H7 (cell line): ENCODE measurements at regions not wholly inside any gene's neighbourhood (a gene's known extent, or its start where the extent isn't known, plus 50 kb on each side); places are given as distances from the start of the nearest gene placed in this dataset.
"Not testable (repeated sequence)": the region's sequence is repeated elsewhere in the genome, so short reads cannot be mapped to it uniquely, and the experiment has no call there.

Experiments
- DNase-seq: peaks from one replicate; pipeline ENCODE4 v3.0.0; 2012
- H3K27me3 ChIP-seq: 2 replicates; pipeline ENCODE4 v1.6.0; 2011; ENCODE audit warnings: mild to moderate bottlenecking, low read length; ENCODE audit not compliant: control insufficient read depth, insufficient read depth
- H3K36me3 ChIP-seq: replicated peaks from 2 replicates; pipeline ENCODE4 v1.5.1; 2011; ENCODE audit warnings: low read length; ENCODE audit not compliant: control insufficient read depth, insufficient read depth
- H3K4me3 ChIP-seq: 2 replicates; pipeline ENCODE4 v1.5.1; 2011; ENCODE audit warnings: low read depth, mild to moderate bottlenecking, control low read depth, low read length, moderate library complexity; ENCODE audit not compliant: insufficient read depth

- no peak for DNase-seq
- Histone ChIP-seq H3K4me3 (no peak overlapping the region), H3K27me3 (no peaks in the 10 kb centered on the region; the same call in 1 of the 2 replicates), H3K36me3 (no peaks in the 10 kb centered on the region)
Observed at GRCh38 chr20:24418731-24419130, 50.7 kb upstream of the SYNDIG1 start.

DNA sequence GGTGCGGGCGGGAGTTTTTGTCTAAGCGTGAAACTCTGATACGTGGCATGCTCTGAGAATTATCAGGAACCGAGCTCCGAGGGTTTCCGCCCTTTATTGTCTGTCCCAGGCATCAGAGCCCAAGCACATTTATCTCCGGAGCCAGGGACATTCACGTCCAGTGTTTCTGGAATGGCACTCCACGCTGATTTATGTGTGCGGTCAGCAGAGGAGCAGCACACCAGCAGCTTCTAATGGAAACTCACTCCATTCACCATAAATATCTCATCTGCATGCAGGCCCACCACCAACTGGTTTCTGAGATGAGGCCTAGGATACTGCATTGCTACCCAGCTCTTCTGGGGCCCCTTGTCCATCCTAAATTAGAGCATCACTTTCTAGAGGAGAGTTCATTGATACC, 51.9 kb upstream of the SYNDIG1 start:
- DNase-seq: no peak
- Histone ChIP-seq H3K27me3 (no peaks in the 10 kb centered on the region; the same call in 1 of the 2 replicates), H3K36me3 (no peaks in the 10 kb centered on the region), H3K4me3 (no peak overlapping the region)

GRCh38 chr20:24415444-24415843, 54.0 kb upstream of the SYNDIG1 start:
- not testable (repeated sequence) for H3K4me3 ChIP-seq, H3K36me3 ChIP-seq, DNase-seq, H3K27me3 ChIP-seq

- H3K36me3 ChIP-seq: no peaks in the 10 kb centered on the region
- no peak overlapping the region for H3K4me3 ChIP-seq
- H3K27me3 ChIP-seq: no peaks in the 10 kb centered on the region
- no peak for DNase-seq
Observed at GRCh38 chr20:24411834-24412216, 57.6 kb upstream of the SYNDIG1 start.

DNA sequence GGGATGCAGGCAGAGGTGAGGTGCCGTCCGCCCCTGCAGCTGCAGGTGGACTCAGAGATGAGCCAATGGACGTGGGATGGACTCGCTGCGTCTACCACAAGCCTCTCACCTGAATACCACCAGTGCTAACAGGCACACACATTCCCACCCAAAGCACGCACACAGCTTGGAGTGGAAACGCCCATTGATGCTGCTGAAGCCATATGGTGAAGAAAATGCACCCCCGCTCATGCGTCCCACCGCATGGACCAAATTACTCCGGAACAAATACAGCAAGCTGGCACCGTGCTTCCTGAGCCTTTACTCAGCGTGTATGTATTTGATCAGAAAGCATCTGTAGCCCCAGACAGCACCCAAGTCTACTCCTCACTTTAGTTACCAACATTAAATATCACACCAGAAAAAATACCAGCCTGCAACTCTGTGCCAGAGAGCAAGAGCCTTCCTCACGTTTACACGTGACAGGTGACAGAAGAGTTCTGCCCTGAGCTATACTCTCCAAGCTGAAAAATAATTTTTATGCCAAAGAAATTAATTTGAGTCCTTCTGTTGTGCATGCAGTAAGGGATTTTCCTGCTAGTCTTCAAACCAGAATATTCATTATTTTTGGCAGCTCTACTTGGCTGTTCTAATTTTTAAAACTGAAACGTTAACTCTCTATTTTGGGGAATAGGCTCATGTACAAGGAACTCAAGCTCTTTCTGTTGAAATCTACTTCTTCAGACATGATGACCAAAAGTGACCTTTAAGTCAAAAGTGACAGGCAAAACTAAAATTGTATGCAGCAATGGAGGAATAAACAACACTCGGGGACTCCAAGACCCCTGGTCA, 58.2 kb upstream of the SYNDIG1 start:
- DNase-seq: no peak
- no peaks in the 10 kb centered on the region for H3K36me3 ChIP-seq
- H3K27me3 ChIP-seq: no peaks in the 10 kb centered on the region
- no peak overlapping the region for H3K4me3 ChIP-seq

GRCh38 chr20:24407151-24407550, 62.3 kb upstream of the SYNDIG1 start:
- no peaks in the 10 kb centered on the region for H3K36me3 ChIP-seq

GRCh38 chr20:24406750-24407149, 62.7 kb upstream of the SYNDIG1 start:
- Histone ChIP-seq H3K27me3 (no peaks in the 10 kb centered on the region), H3K36me3 (no peaks in the 10 kb centered on the region), H3K4me3 (no peak overlapping the region)
- no peak for DNase-seq

More at GRCh38 chr20:24407151-24407550, 62.3 kb upstream of the SYNDIG1 start:
- no peaks in the 10 kb centered on the region for H3K27me3 ChIP-seq
- no peak overlapping the region for H3K4me3 ChIP-seq
- no peak for DNase-seq

- Histone ChIP-seq H3K27me3 (no peaks in the 10 kb centered on the region), H3K4me3 (no peak overlapping the region), H3K36me3 (no peaks in the 10 kb centered on the region)
- DNase-seq: no peak
Observed at GRCh38 chr20:24406251-24406650, 63.2 kb upstream of the SYNDIG1 start.

DNA sequence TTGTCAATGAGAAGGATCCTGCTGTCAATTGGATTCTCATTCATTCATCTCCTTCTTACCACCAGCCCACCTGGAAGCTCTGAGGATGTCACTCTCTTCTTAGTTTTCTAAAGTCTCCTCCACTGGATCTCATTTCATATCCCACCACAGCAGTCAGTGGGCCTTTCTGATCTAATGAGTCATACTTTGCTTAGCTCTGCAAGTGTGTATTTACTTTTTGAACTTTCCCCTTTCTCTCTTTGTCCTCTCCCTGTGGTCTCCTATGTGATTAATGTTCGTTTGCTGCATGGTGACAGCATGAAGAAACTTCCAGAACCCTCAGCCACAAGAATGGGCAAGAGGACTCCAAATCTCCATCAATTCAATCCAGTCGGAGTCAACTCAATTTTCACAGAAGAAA, 63.6 kb upstream of the SYNDIG1 start:
- DNase-seq: no peak
- Histone ChIP-seq H3K4me3 (no peak overlapping the region), H3K27me3 (no peaks in the 10 kb centered on the region), H3K36me3 (no peaks in the 10 kb centered on the region)

DNA sequence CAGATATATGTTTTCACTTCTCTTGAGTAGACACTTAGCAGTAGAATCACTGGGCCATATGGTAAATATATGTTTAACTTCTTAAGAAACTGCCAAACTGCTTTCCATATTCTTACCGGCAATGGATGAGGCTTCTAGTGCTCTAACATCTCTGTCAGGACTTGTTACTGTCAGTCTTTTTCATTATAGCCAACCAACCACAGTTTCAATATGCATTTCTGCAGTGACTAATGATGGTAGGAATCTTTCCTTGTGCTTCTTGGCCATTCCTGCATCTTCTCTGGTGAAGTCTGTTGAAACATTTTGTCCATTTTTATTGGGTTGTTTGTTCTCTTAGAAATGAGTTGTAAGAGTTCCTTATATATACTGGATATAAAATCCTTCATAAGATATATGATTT, 66.0 kb upstream of the SYNDIG1 start:
- Histone ChIP-seq H3K36me3 (no peaks in the 10 kb centered on the region), H3K4me3 (no peak overlapping the region), H3K27me3 (no peaks in the 10 kb centered on the region)
- no peak for DNase-seq

GRCh38 chr20:24402188-24402587, 67.2 kb upstream of the SYNDIG1 start:
- DNase-seq: no peak
- H3K27me3 ChIP-seq: no peaks in the 10 kb centered on the region
- no peaks in the 10 kb centered on the region for H3K36me3 ChIP-seq
- no peak overlapping the region for H3K4me3 ChIP-seq

DNA sequence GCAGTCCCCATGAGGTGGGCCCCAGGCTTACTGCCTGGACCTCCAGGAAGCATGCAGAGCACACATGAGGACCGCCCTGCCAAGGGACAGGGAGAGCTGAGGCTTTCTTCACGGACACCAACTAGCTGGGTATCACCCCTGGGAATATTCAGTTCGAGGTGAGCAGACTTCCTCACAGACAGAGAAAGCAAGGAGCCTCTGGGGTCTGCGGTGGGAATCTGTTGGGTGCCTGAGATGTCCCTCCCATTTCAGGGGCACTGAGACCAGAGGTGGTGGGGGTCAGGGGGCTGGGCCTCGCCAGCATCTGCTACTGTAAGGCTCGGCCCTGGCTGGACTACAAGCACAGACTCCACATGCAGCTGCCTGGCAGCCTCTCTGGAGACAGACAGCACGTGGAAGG, 74.3 kb upstream of the SYNDIG1 start:
- DNase-seq: no peak
- no peaks in the 10 kb centered on the region for H3K36me3 ChIP-seq
- no peaks in the 10 kb centered on the region for H3K27me3 ChIP-seq
- no peak overlapping the region for H3K4me3 ChIP-seq

DNA sequence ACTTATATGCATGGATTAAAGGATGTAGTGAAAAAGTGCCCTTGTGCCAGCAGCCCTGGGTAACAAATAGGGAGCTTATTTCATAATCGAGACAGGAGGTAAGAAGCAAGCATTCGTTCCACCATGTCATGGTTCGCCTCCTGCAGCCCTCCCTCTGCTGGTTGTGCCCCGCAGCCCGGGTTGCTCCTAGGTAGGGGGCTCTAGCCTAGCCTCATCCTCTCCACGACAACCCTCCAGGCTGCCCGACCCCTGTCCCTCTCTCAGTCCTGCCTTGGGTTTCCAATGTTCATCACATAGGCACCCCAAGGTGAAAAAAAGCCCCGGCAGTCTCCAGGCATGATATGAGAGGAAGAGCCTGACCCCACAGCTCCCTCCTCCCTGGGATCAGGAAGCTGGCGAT, 75.5 kb upstream of the SYNDIG1 start:
- Histone ChIP-seq H3K36me3 (no peaks in the 10 kb centered on the region), H3K4me3 (no peak overlapping the region), H3K27me3 (no peaks in the 10 kb centered on the region)
- peak; percentile 32 for DNase-seq

DNA sequence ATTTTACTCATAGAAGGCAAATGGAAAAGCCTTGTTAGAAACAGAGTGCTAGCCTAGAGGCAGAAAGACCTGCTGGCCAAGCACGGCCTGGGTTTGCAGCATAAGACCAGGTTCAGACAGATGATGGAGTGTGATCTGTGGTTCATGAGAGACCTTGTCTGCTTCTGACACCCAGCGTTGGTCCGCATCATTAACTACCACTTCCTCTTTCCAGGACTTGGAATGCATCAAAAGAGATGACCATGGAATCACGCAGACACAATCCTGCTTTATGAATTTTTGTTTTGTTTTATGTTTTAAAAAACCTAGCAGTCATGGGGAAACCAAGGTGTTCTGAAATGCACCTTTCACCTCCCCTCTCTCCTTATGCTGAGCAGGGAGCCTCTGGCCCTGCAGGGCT, 76.8 kb upstream of the SYNDIG1 start:
- no peak overlapping the region for H3K4me3 ChIP-seq
- DNase-seq: no peak
- no peaks in the 10 kb centered on the region for H3K27me3 ChIP-seq
- no peaks in the 10 kb centered on the region for H3K36me3 ChIP-seq

DNA sequence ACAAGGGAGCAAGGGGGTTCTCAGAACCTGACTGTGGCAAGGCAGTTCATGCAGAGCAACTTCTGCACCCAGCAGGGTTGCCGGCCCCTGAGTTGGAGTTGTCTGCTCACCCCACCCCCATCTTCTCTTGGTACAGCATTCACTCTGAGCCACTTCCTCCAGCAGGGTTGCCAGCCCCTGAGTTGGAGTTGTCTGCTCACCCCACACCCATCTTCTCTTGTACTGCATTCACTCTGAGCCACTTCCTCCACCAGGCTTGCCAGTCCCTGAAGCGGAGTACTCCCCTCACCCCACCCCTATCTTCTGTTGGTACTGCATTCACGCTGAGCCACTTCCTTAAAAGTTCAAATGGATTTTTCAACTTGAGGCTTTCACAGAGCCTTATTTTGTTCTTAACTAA, 79.7 kb upstream of the SYNDIG1 start:
- no peaks in the 10 kb centered on the region for H3K27me3 ChIP-seq
- no peak for DNase-seq
- H3K4me3 ChIP-seq: no peak overlapping the region
- no peaks in the 10 kb centered on the region for H3K36me3 ChIP-seq
